ENCODE measurements at regions not wholly inside any gene's neighbourhood (a gene's known extent, or its start where the extent isn't known, plus 50 kb on each side); places are given as distances from the start of the nearest gene placed in this dataset.

DNA sequence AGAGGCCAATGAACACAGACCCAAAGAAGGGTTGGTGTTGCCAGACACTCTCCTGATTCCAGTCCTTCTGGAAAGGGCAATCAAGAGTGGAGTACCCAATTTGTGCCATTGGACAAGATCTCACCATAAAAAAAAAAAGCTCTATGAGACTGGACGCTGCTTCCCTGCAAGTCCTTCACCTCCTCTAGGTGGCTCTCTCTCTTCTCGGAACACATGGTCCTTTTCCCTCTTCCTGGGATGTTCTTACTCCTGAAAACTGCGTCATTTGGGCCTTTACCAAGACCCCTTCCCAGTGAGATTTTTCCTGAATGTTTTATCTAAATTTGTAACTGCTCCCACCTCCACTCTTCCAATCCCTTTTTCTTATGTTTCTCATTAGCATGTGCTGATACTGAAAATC lies 280.8 kb downstream of the FOXA2 start:
- Mint-ChIP-seq H3K4me3 (ENCODE audit: unreplicated experiment) (no peak overlapping the region), H3K27ac (ENCODE audit: unreplicated experiment) (no peak overlapping the region), H3K36me3 (ENCODE audit: low read depth, unreplicated experiment) (no peaks in the 10 kb centered on the region), H3K4me1 (ENCODE audit: unreplicated experiment) (no peaks in the 10 kb centered on the region), H3K9me3 (ENCODE audit: unreplicated experiment) (no peaks in the 10 kb centered on the region), H3K27me3 (ENCODE audit: unreplicated experiment) (no peaks in the 10 kb centered on the region)
- no peak for DNase-seq (ENCODE audit: low spot score)
- TF ChIP-seq, protein P1, sequence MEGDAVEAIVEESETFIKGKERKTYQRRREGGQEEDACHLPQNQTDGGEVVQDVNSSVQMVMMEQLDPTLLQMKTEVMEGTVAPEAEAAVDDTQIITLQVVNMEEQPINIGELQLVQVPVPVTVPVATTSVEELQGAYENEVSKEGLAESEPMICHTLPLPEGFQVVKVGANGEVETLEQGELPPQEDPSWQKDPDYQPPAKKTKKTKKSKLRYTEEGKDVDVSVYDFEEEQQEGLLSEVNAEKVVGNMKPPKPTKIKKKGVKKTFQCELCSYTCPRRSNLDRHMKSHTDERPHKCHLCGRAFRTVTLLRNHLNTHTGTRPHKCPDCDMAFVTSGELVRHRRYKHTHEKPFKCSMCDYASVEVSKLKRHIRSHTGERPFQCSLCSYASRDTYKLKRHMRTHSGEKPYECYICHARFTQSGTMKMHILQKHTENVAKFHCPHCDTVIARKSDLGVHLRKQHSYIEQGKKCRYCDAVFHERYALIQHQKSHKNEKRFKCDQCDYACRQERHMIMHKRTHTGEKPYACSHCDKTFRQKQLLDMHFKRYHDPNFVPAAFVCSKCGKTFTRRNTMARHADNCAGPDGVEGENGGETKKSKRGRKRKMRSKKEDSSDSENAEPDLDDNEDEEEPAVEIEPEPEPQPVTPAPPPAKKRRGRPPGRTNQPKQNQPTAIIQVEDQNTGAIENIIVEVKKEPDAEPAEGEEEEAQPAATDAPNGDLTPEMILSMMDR (IDR thresholded peaks at IDR 0.05; ENCODE audit: unreplicated experiment), result no peak

DNA sequence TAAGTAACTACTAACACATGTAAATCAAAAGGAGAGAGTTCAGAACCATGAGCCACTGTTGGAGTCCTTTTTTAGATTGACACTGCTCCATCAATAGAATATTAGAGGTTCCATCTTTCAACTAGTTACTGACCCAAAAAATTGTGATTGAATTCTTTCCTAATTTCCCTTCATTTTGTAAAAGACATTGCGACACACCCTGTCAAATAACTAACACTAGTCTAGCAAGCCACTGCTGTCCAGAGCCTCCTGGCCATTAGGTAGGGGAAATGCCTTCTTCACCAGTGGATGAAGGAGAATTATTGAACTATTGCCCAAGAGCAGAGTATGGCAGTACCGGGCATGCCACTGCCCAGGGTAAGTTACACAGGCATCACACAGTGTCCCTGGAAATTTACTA lies 282.3 kb downstream of the FOXA2 start:
- Mint-ChIP-seq H3K27ac (ENCODE audit: unreplicated experiment) (no peak overlapping the region), H3K4me1 (ENCODE audit: unreplicated experiment) (no peaks in the 10 kb centered on the region), H3K9me3 (ENCODE audit: unreplicated experiment) (no peaks in the 10 kb centered on the region), H3K27me3 (ENCODE audit: unreplicated experiment) (no peaks in the 10 kb centered on the region), H3K4me3 (ENCODE audit: unreplicated experiment) (no peak overlapping the region), H3K36me3 (ENCODE audit: low read depth, unreplicated experiment) (no peaks in the 10 kb centered on the region)
- no peak for DNase-seq (ENCODE audit: low spot score)
- TF ChIP-seq, protein P1 (IDR thresholded peaks at IDR 0.05; ENCODE audit: unreplicated experiment), result no peak

DNA sequence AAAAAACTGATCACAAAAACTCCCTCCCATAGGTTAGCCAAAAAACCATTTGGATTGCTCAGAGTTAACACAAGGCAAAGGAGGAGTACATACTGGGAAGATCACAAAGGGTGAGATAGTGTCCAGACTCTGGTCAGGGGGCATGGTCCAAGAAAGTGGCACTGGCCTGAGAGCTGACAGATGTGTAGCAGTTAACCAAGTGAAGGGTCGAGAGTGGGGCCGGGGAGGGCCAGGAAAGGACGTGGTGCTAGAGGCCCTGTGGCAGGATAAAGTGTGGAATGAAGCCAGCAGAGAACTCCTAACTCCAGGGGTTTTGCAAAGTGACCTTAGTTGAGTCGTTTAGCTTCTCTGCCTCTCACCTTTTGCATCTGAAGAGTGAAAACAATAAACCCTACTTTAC lies 290.5 kb downstream of the FOXA2 start:
- Mint-ChIP-seq H3K36me3 (ENCODE audit: low read depth, unreplicated experiment) (no peaks in the 10 kb centered on the region), H3K4me1 (ENCODE audit: unreplicated experiment) (peaks cover 3% of the 10 kb centered on the region), H3K27ac (ENCODE audit: unreplicated experiment) (no peak overlapping the region), H3K4me3 (ENCODE audit: unreplicated experiment) (no peak overlapping the region), H3K27me3 (ENCODE audit: unreplicated experiment) (peaks cover 2% of the 10 kb centered on the region), H3K9me3 (ENCODE audit: unreplicated experiment) (no peaks in the 10 kb centered on the region)
- DNase-seq (ENCODE audit: low spot score), result no peak
- TF ChIP-seq, protein P1 (IDR thresholded peaks at IDR 0.05; ENCODE audit: unreplicated experiment), result no peak

DNA sequence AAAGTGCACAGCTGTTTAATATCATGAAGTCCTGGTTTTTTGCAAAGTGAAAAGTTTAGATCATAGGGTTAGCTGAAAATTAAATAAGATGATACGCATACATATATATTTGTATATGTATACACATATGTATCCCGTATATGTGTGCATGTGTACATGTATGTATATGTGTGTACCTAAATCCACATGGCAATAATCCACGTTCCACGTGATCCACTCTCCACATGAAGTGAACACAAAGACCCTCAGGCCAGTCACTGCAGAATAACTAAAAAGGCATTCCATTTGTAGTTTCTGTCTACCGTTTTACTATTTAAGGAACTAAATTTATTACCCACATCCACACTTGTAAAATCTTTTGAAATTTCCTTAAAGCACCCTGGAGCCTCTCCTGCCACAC lies 294.9 kb downstream of the FOXA2 start:
- no peak for DNase-seq (ENCODE audit: low spot score)
- peaks cover 2% of the 10 kb centered on the region for H3K27me3 Mint-ChIP-seq (ENCODE audit: unreplicated experiment)
- no peaks in the 10 kb centered on the region for H3K36me3 Mint-ChIP-seq (ENCODE audit: low read depth, unreplicated experiment)
- peaks cover 3% of the 10 kb centered on the region for H3K4me1 Mint-ChIP-seq (ENCODE audit: unreplicated experiment)
- H3K9me3 Mint-ChIP-seq (ENCODE audit: unreplicated experiment), result no peaks in the 10 kb centered on the region
- H3K27ac Mint-ChIP-seq (ENCODE audit: unreplicated experiment), result no peak overlapping the region
- TF ChIP-seq, protein P1 (IDR thresholded peaks at IDR 0.05; ENCODE audit: unreplicated experiment), result no peak
- no peak overlapping the region for H3K4me3 Mint-ChIP-seq (ENCODE audit: unreplicated experiment)

DNA sequence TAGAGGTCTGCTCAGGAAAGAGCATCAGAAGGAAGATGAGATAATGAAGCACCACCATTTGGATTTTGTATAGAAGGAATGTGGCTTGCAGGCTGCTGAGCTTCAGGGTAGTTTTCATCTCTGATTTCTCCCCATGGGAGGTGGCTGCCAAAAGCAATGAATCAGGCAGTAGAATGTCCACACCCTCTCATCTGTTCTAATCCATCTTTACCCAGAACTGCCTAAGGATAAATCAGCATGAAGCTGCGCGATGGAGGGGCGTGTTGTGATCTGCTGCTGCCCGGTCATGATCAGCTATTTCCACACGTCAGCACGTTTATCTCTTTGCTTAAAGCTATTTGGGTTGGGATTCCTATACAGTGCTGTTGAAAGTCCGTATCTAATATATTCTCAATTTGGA lies 295.4 kb downstream of the FOXA2 start:
- Mint-ChIP-seq H3K4me3 (ENCODE audit: unreplicated experiment) (no peak overlapping the region), H3K27me3 (ENCODE audit: unreplicated experiment) (peaks cover 2% of the 10 kb centered on the region), H3K9me3 (ENCODE audit: unreplicated experiment) (no peaks in the 10 kb centered on the region), H3K36me3 (ENCODE audit: low read depth, unreplicated experiment) (no peaks in the 10 kb centered on the region), H3K4me1 (ENCODE audit: unreplicated experiment) (peaks cover 3% of the 10 kb centered on the region), H3K27ac (ENCODE audit: unreplicated experiment) (no peak overlapping the region)
- no peak for DNase-seq (ENCODE audit: low spot score)
- TF ChIP-seq, protein P1 (IDR thresholded peaks at IDR 0.05; ENCODE audit: unreplicated experiment), result no peak
